ENCODE measurements at regions not wholly inside any gene's neighbourhood (a gene's known extent, or its start where the extent isn't known, plus 50 kb on each side); places are given as distances from the start of the nearest gene placed in this dataset.

DNA sequence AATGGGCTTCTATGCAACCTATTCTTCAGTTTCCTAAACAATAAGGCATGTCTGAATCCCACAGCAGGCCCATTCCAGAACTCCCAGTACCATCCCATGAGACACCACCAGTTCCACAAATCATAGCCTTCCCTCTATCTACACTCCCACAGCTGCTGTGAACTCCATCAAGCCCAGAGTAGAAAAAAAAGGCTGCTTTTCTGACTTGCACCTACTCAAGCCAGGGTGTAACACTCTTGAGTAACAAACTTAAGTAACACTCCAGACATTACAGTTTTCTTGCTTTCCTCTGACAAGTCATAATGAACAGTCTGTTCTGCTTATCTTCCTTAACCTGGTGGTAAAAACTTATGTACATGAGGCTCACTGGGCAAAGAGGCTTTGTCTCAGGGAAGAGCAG is 283.1 kb downstream of the NFKBIZ start:
- TF ChIP-seq, protein P1, sequence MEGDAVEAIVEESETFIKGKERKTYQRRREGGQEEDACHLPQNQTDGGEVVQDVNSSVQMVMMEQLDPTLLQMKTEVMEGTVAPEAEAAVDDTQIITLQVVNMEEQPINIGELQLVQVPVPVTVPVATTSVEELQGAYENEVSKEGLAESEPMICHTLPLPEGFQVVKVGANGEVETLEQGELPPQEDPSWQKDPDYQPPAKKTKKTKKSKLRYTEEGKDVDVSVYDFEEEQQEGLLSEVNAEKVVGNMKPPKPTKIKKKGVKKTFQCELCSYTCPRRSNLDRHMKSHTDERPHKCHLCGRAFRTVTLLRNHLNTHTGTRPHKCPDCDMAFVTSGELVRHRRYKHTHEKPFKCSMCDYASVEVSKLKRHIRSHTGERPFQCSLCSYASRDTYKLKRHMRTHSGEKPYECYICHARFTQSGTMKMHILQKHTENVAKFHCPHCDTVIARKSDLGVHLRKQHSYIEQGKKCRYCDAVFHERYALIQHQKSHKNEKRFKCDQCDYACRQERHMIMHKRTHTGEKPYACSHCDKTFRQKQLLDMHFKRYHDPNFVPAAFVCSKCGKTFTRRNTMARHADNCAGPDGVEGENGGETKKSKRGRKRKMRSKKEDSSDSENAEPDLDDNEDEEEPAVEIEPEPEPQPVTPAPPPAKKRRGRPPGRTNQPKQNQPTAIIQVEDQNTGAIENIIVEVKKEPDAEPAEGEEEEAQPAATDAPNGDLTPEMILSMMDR (IDR thresholded peaks at IDR 0.05; ENCODE audit: low read depth, low read length, missing input control): no peak
- TF ChIP-seq, protein P2, sequence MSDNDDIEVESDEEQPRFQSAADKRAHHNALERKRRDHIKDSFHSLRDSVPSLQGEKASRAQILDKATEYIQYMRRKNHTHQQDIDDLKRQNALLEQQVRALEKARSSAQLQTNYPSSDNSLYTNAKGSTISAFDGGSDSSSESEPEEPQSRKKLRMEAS (IDR thresholded peaks at IDR 0.05): no peak
- TF ChIP-seq RAD21 (IDR thresholded peaks at IDR 0.05) (no peak), GABPA (IDR thresholded peaks at IDR 0.05 in 1 of 2, conservative IDR thresholded peaks at IDR 0.05 in 1 of 2) (no peak), TAF1 (conservative IDR thresholded peaks at IDR 0.05) (no peak), HNF4G (IDR thresholded peaks at IDR 0.05) (no peak), REST (IDR thresholded peaks at IDR 0.05) (no peak), HNF4A (conservative IDR thresholded peaks at IDR 0.05) (no peak), ATF3 (IDR thresholded peaks at IDR 0.05) (no peak), FOXA1 (IDR thresholded peaks at IDR 0.05) (no peak), RXRA (IDR thresholded peaks at IDR 0.05) (no peak)
- TF ChIP-seq, protein P3, sequence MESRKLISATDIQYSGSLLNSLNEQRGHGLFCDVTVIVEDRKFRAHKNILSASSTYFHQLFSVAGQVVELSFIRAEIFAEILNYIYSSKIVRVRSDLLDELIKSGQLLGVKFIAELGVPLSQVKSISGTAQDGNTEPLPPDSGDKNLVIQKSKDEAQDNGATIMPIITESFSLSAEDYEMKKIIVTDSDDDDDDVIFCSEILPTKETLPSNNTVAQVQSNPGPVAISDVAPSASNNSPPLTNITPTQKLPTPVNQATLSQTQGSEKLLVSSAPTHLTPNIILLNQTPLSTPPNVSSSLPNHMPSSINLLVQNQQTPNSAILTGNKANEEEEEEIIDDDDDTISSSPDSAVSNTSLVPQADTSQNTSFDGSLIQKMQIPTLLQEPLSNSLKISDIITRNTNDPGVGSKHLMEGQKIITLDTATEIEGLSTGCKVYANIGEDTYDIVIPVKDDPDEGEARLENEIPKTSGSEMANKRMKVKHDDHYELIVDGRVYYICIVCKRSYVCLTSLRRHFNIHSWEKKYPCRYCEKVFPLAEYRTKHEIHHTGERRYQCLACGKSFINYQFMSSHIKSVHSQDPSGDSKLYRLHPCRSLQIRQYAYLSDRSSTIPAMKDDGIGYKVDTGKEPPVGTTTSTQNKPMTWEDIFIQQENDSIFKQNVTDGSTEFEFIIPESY (IDR thresholded peaks at IDR 0.05): no peak
